ENCODE measurements at regions not wholly inside any gene's neighbourhood (a gene's known extent, or its start where the extent isn't known, plus 50 kb on each side); places are given as distances from the start of the nearest gene placed in this dataset.
A peak's percentile ranks its signal among the peaks of the same experiment; 100 is the strongest.
"Not testable (repeated sequence)": the region's sequence is repeated elsewhere in the genome, so short reads cannot be mapped to it uniquely, and the experiment has no call there.

DNA sequence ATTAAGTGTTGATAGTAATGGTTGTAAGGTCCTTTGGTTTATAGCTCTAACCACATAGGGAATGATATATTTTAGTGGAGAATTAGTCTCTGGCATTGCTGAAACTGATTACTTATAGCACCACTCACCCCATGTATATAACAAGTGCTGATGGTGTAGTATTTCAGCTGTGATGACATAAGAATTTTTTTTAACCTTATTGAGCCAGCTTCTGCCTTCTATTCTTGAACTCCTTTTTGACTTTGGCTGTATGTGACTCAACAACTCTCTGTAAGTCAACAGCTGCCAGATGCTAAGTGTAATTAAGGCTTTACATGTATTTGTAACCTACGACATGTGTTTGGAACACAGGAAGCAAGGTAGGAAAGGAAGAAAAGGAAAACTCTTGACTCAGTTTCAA, 929.6 kb upstream of the WWC1 start:
- DNase-seq, result peak; percentile 26

DNA sequence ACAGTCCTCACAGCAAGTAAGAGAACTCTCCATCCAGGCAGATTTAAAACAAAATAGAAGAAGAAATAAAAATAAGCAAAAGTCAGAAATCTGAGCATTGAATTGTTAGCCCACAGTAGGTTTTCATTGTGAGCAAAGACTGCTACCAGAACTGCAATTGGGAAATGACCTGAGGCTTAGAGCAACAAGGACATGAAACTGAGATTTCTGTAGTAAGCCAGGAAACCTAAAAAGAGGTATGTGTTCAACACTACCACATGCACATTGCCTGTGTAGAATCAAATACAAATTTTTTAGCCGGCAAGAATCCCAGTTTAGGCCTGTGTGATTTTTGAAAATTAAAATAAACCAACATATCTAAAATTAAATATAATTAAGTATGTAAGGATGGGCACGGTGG, 928.4 kb upstream of the WWC1 start:
- no peak for DNase-seq

DNA sequence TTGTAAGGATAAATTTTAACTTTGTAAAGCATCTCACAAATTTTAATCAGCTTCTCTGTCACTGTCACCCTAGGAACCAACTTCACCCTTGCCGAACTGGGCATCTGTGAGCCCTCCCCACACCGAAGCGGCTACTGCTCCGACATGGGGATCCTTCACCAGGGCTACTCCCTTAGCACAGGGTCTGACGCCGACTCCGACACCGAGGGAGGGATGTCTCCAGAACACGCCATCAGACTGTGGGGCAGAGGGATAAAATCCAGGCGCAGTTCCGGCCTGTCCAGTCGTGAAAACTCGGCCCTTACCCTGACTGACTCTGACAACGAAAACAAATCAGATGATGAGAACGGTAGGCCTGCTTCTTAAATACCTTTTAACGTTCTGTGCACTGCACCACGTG, 916.3 kb upstream of the WWC1 start:
- no peak for DNase-seq

DNA sequence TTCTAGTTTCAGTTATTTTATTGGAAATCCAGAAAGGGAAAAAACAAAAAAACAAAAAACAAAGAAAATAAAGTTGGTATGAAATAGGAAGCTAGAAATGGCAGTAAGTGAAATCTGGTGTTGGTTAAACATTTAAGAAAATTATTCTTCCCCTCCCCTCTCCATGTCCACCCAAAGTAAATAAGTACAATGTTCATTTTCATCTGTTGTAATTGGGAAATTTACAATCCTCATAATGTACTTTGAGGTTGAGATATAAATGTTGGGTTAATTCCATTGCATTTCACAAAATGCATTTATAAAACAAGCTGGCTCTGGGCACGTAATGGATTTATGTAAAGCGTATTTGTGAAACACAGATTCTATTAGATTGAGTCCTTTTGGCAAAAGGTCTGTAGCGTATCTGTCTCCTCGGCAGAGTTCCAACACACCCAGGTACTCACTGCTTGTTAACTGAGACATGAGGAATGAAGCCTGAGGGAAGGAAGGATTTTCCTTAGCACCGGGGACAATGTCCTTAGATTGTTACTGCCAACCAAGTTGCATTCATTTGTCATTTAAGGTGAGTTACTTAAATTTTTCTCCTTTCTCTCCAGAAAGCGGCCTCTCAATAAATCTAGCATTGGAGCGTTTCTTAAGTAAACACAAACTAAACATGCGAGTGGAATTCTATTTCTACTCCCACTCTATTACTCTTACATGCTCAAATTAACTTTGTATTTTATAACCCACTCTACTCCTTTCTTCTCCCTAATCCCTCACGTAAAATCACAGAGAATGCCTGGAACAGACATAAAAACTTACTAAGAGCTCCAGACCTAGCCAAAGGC, 912.3 kb upstream of the WWC1 start:
- peak; percentile 11 for DNase-seq

DNA sequence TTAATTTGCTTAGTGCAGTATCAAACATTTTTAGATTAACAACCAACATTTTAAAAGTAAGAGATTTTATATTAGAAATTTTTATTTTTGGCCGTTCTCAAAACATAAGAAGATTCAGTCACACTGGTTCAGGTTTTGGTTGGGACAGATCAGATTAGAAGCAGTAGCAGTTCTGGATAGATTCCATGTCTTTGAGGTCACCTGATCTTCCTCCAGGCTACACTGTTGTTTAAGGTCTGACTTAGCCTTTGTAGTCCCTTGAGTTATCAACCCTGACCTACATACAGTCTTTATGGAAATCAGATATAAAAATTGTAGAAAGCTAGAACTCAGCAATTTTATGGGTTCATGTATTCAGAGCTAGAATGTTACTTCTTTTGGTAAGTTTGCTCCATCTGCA, 910.0 kb upstream of the WWC1 start:
- DNase-seq, result no peak

DNA sequence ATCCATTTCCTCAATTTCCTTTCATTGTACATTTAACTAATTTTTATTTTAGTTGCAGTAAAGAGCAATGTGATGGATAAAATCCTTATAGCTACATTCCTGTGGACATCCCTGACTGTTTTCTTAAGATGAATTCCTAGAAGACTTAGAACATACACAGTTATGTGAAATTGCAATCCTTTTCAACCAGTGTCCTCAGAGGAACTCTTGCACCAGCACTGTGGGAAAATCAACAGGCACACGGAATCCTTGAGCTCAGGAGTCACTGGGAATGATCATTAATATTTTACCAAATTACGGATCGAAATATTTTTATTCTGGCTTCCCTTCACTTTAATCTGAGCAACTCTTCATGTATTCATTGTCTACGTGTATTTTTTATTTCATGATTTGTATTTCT, 901.9 kb upstream of the WWC1 start:
- DNase-seq, result no peak

DNA sequence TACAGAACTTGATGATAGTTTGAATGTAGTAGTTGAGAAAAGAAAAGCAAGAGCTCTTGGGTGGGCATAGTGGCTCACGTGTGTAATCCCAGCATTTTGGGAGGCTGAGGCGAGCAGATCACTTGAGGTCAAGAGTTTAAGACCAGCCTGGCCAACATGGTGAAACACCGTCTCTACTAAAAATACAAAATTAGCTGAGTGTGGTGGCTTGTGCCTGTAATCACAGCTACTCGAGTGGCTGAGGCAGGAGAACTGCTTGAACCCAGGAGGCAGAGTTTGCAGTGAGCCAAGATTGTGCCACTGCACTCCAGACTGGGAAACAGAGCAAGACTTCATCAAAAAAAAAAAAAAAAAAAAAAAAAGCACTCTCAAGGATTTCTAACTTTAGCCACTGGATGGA, 900.2 kb upstream of the WWC1 start:
- not testable (repeated sequence) for DNase-seq

DNA sequence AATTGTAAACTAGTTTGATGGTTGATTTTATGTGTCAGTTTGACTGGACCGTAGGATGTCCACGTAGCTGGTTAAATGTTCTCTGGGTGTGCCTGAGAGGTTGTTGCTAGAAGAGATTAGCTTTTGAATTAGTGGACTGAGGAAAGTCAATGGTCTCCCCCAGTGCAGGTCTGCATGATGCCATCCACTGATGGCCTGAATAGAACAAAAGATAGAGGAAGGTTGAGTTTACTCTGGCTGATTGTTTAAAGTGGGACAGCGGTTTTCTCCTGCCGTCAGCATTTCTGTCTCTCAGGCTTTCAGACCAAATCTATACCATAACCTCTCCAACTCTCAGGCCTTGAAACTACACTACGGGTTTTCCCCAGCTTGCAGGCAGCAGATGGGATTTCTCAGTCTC, 899.2 kb upstream of the WWC1 start:
- DNase-seq, result no peak

DNA sequence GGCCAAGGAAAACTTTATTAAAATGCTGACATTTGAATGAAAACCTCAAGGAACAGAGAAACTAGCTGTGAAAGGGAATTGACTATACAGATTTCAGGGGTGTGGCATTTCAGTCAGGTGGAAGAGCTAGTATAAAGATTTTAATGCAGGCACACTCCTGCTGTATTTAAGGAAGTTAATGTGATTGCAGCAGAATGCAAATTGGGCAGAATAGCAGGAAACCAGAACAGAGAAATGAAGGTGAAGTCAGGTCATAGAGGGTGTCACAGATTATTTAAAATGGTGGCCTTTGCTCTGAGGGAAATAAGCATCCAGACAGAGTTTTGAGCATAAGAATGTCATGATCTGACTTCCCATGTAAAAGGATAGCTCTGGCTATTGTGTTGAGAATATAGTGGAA, 898.1 kb upstream of the WWC1 start:
- no peak for DNase-seq

DNA sequence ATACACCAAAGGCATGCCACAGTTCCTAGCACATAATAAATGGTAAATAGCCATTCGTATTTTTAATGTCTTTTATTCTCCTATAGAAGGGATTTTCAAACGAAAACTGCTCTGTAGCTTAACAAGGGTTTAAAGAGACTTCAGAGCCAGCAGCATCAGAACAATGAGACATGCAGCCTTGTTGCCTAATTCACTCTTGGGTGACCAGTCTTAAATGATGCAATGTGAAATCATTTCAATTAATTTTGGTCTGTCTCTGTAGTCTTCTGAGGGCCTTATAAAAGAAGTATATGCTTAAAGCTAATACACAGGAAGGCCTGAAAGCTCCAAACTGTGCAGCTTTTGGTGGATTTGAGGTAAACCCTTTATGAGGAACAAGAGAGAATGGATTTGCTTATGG, 888.8 kb upstream of the WWC1 start:
- no peak for DNase-seq

DNA sequence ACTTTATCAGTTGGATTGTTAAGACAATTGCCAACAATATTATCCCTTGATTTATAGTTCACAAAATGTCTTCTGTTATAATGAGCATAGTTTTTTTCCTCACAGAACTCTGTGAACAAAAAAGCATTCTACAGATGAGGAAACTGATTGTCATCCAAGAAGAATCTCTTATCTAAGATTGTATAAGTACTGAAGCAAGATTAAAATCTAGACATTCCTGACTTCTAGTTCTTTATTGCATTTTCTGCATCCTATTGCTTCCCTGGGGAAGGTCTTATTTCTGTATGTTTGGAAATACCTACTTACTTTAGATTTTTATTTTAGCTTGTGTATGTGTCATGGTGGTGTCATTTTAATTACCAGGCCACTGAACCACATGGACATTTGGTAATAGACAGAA, 884.9 kb upstream of the WWC1 start:
- DNase-seq, result no peak

DNA sequence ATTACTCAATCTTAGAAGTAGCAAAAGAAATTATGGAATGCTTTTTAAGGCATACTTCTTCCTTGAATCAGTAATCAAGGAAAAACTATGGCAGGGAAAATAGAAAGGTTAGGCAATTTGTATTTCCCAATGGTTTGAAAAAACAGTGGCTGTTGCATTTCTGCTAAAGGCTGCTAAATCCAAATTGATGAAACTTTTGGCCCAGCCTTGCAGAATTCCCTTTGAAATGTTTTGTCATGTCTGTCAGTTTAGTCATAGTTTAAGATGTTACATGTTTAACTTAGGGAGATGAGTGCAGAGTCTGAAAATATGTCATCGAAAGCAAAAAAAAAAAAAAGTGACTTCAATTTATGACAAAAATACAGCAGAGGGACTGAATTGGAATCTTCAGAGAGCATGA, 878.9 kb upstream of the WWC1 start:
- DNase-seq, result no peak

DNA sequence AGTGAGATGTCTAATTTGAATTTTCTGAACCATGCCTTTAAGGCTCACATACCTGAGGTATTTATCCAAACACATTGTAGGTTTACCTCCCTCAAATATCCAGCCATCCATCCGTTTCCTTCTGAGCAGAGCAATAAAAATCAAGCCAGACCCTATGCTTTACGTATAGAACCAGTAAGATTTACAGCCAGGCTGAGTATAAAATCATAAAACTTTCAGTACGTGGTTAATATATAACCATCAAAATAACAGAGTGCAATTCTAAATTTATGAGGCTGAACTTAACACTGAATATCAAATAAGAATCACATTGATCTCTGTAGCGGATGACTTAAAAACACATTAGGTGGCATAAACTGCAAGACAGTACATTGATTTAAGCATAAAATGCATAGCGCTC, 877.9 kb upstream of the WWC1 start:
- no peak for DNase-seq

DNA sequence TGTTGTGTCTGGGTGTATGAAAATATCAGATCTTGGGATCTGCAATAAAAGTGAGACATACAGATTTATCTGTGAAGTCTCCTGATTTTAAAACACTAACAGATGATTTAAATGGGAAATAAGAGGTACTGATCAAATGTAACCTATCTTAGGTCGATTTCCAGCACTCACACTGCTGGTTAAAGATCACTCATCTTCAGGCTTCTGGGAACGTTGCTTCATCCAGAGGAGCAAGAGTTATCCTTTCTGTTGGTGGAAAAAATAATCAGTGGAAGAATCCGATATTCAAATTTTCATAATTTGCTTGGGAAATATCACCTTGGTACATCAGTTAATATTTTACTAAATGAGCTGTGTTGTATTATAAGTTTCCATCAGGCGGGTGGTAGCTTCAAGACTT, 876.8 kb upstream of the WWC1 start:
- no peak for DNase-seq

DNA sequence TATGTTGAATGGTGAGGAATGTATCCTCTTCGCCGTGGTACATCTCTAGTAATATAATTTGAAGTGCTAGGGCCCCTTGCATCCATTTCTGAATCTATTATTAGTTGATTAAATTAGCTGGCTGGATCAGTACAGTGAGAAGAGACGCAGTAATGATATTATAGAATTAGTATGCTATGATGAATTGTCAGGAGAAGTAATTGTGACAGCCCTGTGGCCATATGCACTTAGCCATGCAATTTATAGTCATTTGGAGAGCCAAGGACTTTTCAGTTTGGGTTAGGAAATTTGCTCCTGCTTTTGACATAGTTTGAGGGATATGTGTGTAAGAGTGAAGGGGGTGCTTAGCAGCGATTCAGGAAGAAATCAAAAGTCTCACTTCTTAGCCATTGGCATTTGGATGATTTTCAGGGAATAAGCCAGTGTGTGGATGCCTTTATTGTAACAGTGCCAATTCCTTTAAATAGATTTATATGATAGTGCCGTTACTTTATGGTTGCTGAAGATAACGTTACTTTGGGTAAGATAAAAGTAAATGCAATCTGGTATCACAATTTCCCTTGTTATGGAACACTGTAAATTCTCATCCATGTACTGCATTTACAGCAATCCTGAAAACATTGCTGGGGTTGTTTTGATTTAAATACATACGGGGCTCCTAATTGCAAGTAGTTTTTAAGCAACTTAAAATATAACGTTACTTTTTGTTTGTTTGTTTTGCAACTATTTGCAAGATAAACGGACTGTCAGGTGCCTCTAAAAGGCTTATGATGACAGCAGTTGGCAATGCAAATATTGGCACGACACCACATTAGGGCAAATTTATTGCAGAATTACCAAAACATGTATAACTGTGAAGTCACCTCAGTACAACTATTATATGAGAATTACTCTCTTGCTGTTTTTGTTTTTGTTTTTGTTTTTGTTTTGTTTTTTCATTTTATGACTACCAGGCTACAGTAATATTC, 875.4 kb upstream of the WWC1 start:
- DNase-seq, result no peak

DNA sequence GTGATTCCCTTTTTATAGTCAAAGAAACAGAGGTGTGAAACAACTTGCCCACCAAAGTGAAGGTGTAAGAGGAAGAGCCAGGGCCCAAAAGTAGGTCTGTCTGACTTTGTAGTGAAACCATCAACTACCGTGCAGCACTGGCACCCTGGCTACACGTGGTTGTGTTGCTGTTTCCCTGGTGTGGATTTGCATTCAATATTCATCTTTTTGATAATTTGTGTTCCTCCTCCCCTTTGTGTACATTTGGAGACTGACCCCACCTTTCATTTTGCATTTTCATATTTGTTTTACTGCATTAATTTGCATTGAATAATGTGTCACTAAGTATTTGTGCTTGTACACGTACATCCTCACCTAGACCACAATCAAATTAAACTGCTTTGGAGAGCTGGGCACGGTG, 873.8 kb upstream of the WWC1 start:
- DNase-seq, result no peak

DNA sequence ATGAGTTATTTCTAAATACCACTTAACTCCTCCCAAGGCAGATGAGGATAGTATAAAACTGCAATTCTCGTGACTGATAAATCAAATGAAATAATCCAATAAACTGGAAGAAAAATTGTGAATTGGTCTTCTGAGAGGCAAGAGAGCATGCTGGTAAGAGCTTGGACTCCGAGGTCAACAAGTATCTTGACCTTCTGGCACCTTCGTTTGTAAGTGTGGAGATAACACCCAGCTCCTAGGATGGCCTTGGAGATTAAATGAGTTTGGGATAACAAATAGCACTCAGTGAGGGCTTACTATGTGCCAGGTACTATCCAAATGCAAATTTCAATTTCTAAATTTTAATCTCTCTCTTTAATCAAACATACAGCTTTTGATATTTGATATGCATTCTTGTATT, 866.3 kb upstream of the WWC1 start:
- DNase-seq, result no peak

DNA sequence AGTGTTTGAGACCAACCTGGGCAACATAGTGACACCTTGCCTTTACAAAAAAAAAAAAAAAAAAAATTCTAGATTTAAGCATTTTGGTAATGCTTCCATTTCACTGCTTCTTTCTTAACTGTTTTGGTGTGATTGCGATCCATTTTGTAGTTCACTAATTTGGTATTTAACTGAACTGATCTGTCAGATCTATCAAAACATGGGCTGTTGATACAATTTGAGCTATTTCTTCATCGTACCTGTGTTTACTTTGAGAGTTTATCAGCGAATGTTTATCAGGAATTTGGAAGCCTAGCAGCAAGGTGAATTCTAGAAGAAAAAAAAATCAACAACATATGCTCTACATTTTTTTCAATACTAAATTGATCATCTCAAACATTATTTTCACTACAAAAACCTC, 864.9 kb upstream of the WWC1 start:
- DNase-seq, result no peak

DNA sequence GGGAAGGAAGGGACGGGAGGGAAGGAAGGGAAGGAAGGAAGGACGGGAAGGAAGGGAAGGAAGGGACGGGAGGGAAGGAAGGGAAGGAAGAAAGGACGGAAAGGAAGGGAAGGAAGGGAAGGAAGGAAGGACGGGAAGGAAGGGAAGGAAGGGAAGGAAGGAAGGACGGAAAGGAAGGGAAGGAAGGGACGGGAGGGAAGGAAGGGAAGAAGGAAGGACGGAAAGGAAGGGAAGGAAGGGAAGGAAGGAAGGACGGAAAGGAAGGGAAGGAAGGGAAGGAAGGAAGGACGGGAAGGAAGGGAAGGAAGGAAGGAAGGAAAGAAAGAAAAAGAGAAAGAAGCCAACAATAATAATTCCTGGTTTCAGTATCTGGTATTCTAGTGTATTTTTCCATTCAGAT, 863.8 kb upstream of the WWC1 start:
- DNase-seq, result not testable (repeated sequence)

DNA sequence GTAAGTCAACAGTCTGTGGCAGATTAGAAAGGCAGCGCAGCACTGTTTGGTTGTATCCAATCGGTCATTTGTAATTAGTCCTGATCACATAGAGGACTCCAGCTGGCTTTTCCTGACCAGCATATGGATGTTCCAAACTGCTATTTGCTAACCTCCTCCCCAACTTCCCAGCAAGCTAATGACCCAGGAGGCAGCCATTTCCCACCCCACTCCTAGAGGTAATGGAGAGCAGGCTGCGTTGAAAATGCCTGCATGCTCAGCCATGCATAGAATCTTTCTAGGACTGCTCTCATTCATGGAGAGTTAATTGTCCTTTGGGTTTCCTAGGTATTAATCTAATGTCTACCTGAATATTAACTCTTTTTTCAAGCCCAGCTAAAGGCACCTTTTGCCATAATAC, 850.6 kb upstream of the WWC1 start:
- no peak for DNase-seq

DNA sequence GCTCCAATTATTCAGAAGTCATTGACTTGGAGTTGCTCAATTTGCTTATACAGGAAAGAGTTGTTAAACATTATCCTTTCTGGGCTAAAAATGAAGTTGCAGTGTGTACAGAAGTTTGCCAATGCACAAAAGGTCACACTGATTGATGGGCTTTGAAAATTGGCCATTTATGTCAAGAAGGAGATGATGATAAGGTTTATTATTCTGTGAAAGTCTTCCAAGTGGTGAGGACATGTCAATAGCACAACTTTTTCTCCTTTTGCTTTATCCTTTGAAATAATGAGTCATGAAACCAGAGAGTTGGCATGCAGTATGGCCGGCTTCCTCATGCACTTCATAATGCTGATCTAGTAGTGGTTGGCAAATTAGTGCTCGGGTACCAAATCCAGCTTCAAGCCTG, 848.5 kb upstream of the WWC1 start:
- DNase-seq, result no peak

DNA sequence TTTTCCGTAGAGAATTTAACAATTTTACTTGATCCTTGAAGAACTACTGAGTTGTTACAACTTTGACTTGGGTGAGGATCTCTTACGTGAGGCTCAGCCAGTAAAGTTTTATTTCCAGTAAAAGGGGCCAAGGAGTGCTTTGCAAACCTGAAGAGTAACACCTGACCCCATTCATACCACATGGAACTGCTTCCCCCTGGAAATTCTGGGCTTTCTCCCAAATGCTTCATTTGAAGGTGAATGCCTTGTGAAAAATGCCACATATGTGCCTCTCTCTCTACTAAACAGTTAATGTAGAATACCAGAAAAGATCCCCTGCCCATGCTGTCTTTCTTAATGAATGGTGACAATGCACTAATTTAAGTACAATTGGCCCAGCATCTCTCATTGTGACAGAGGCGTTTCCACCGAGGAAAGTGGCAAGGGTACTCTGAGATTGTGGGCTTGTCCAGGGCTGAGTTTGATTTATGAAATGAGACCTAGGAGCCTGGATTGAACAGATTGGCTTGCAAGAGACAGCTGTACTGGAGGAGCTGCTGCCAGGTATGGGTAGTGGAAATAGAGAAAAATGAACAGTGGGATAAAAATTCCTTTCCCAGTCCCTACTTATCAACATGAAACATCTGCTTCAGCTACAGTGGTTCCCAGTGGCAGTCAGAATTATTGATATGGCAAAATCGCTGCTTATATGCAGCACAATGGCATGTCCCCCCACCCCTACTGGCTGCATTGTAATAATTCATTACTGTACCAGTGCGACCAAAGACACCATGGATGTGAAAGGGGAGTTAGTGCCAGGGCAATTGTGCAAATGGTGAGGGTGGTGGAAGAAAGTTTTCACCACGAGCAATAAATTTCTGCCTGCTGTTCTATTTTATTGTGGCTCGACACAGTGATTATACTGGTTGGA, 843.7 kb upstream of the WWC1 start:
- no peak for DNase-seq

DNA sequence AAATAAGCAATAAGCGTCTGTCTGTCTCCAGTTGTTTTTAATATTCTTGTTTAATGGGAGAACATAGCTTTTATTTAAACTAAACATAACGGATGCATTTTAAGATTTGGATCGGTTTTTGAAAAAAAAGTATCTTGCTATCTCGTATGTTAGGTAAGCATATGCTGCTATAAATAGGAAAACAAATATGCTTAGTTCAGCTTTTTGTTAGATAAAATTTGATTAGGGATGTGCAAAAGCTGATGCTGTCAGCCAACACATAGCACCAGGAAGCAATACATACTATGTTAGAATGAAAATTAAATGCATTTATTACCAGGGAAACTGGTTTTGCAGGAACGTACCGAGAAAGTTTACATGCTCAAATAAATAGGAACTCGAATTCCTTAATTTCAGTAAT, 843.1 kb upstream of the WWC1 start:
- DNase-seq, result no peak
